PC-9 (cell line): ENCODE measurements at regions not wholly inside any gene's neighbourhood (a gene's known extent, or its start where the extent isn't known, plus 50 kb on each side); places are given as distances from the start of the nearest gene placed in this dataset.

Experiments used
- BruUV-seq: library from RNA; stranded (reverse); fragments of 400-500 nt; replicated peaks from 2 replicates; lab custom pipeline; 2021; lab: Mats Ljungman, UMichigan
- CTCF ChIA-PET: fragments of 300-600 bp; sonication (Branson Sonifier 250); formaldehyde crosslinking; loops from one replicate; lab custom pipeline; 2022; ENCODE audit warnings: antibody characterized with exemption; lab: Charles Lee
- POLR2A ChIA-PET: fragments of 300-600 bp; sonication (Branson Sonifier 250); formaldehyde crosslinking; loops from one replicate; lab custom pipeline; 2022; ENCODE audit warnings: antibody characterized with exemption; ENCODE audit not compliant: unreplicated experiment; lab: Charles Lee
- DNase-seq, 2 experiments: peaks; one replicate each; pipeline versions ENCODE4 v3.0.0 to v3.0.0-alpha.2; 2015 to 2022; ENCODE audit warnings: mixed read lengths in 1 of 2
- H2AFZ ChIP-seq: fragments of 200-600 bp; sonication (generic); 2 replicates; pipeline ENCODE4 v1.8.1; 2017; ENCODE audit warnings: antibody characterized with exemption
- H3F3A ChIP-seq: fragments of 200-600 bp; sonication (generic); 2 replicates; pipeline ENCODE4 v1.8.1; 2017; ENCODE audit warnings: antibody characterized with exemption, mild to moderate bottlenecking, low read depth; ENCODE audit not compliant: insufficient read depth
- H3K27ac ChIP-seq: fragments of 200-600 bp; sonication (generic); 2 replicates; pipeline ENCODE4 v1.6.1; 2016; ENCODE audit warnings: mixed run types
- H3K27me3 ChIP-seq: fragments of 200-600 bp; sonication (generic); 2 replicates; pipeline ENCODE4 v1.6.1; 2016; ENCODE audit warnings: low read depth, mixed run types; ENCODE audit not compliant: insufficient read depth
- H3K36me3 ChIP-seq: fragments of 200-600 bp; sonication (generic); 2 replicates; pipeline ENCODE4 v1.6.1; 2016; ENCODE audit warnings: low read depth, mixed run types
- H3K4me1 ChIP-seq: fragments of 200-600 bp; sonication (generic); replicated peaks from 2 replicates; pipeline ENCODE4 v1.6.1; 2016; ENCODE audit warnings: mixed run types; ENCODE audit not compliant: insufficient read depth
- H3K4me2 ChIP-seq: fragments of 200-600 bp; sonication (generic); 2 replicates; pipeline ENCODE4 v1.6.1; 2017; ENCODE audit warnings: mixed run types
- H3K4me3 ChIP-seq: fragments of 200-600 bp; sonication (generic); 2 replicates; pipeline ENCODE4 v1.6.1; 2016; ENCODE audit warnings: mixed run types
- H3K79me2 ChIP-seq: fragments of 200-600 bp; sonication (generic); 2 replicates; pipeline ENCODE4 v1.6.1; 2017; ENCODE audit warnings: low read depth, mixed run types
- H3K9me2 ChIP-seq: fragments of 200-600 bp; sonication (generic); 2 replicates; pipeline ENCODE4 v1.8.1; 2017; ENCODE audit warnings: mild to moderate bottlenecking; ENCODE audit not compliant: insufficient read depth
- H3K9me3 ChIP-seq: fragments of 200-600 bp; sonication (generic); 2 replicates; pipeline ENCODE4 v1.8.1; 2016; ENCODE audit warnings: low read depth; ENCODE audit not compliant: insufficient read depth
- H4K20me1 ChIP-seq: fragments of 200-600 bp; sonication (generic); 2 replicates; pipeline ENCODE4 v1.8.1; 2017; ENCODE audit not compliant: insufficient read depth
- CTCF ChIP-seq: fragments of 200-600 bp; sonication (generic); conservative IDR thresholded peaks from 2 replicates; pipeline ENCODE4 v1.6.1; 2017; ENCODE audit warnings: mixed run types, antibody characterized with exemption, mild to moderate bottlenecking, moderate library complexity
- EZH2 ChIP-seq: fragments of 200-600 bp; sonication (generic); IDR thresholded peaks from 2 replicates; pipeline ENCODE4 v1.8.0; 2017; ENCODE audit warnings: antibody characterized with exemption, low read depth
- intact Hi-C: fragments of 100-400 bp; cut with micrococcal nuclease; formaldehyde crosslinking; loops from one replicate; pipeline ENCODE4 v1.10.0; 2022; ENCODE audit not compliant: unreplicated experiment

- Histone ChIP-seq H4K20me1 (no peaks in the 10 kb centered on the region), H3K27me3 (peaks cover 18% of the 10 kb centered on the region; the same call in 1 of the 2 replicates), H3K27ac (no peak overlapping the region), H3K4me2 (no peak overlapping the region), H2AFZ (no peak overlapping the region), H3K4me3 (no peak overlapping the region), H3F3A (no peaks in the 10 kb centered on the region), H3K36me3 (no peaks in the 10 kb centered on the region), H3K4me1 (no peaks in the 10 kb centered on the region), H3K9me3 (no peaks in the 10 kb centered on the region), H3K9me2 (no peaks in the 10 kb centered on the region), H3K79me2 (no peaks in the 10 kb centered on the region)
- intact Hi-C loops: no loop called here
- POLR2A ChIA-PET: no interaction called here
- TF ChIP-seq CTCF: no peak
- no peak for TF ChIP-seq EZH2
- DNase-seq: no peak
- no TSS peak for BruUV-seq
- CTCF ChIA-PET: no interaction called here
Measured at GRCh38 chr20:17868151-17868550, 100.4 kb downstream of the SNX5 start.

- CTCF ChIA-PET: no interaction called here
- no TSS peak for BruUV-seq
- no peak for DNase-seq
Measured at GRCh38 chr20:17867131-17867925, 101.3 kb downstream of the SNX5 start.

GRCh38 chr20:17866234-17867001 is 102.2 kb downstream of the SNX5 start:
- Histone ChIP-seq H3K4me2 (no peak overlapping the region), H3K4me3 (no peak overlapping the region), H2AFZ (no peak overlapping the region), H3K79me2 (no peaks in the 10 kb centered on the region), H4K20me1 (no peaks in the 10 kb centered on the region), H3K4me1 (no peaks in the 10 kb centered on the region), H3K9me3 (no peaks in the 10 kb centered on the region), H3K9me2 (no peaks in the 10 kb centered on the region), H3K27ac (no peak overlapping the region), H3K27me3 (peaks cover 18% of the 10 kb centered on the region; the same call in 1 of the 2 replicates), H3F3A (no peaks in the 10 kb centered on the region), H3K36me3 (no peaks in the 10 kb centered on the region)
- ChIA-PET POLR2A (no interaction called here), CTCF (no interaction called here)
- DNase-seq: no peak
- no TSS peak for BruUV-seq
- no peak for TF ChIP-seq EZH2
- TF ChIP-seq CTCF: no peak
- intact Hi-C loops: no loop called here

More at GRCh38 chr20:17867131-17867925, 101.3 kb downstream of the SNX5 start:
- Histone ChIP-seq H4K20me1 (no peaks in the 10 kb centered on the region), H3K9me3 (no peaks in the 10 kb centered on the region), H3F3A (no peaks in the 10 kb centered on the region), H3K36me3 (no peaks in the 10 kb centered on the region), H3K4me2 (no peak overlapping the region), H3K27me3 (peaks cover 18% of the 10 kb centered on the region; the same call in 1 of the 2 replicates), H3K79me2 (no peaks in the 10 kb centered on the region), H3K4me1 (no peaks in the 10 kb centered on the region), H2AFZ (no peak overlapping the region), H3K9me2 (no peaks in the 10 kb centered on the region), H3K27ac (no peak overlapping the region), H3K4me3 (no peak overlapping the region)
- TF ChIP-seq CTCF (no peak), EZH2 (no peak)
- POLR2A ChIA-PET: no interaction called here
- intact Hi-C loops: no loop called here
